GM12878 (cell line): ENCODE measurements at regions not wholly inside any gene's neighbourhood (a gene's known extent, or its start where the extent isn't known, plus 50 kb on each side); places are given as distances from the start of the nearest gene placed in this dataset.

Source experiments
- ATAC-seq: fragments of 200-7000 bp; cut with Tn5 transposase; 3 replicates; pipeline ENCODE4 v1.9.1; 2020; ENCODE audit warnings: mild to moderate bottlenecking, moderate library complexity
- BruUV-seq: library from RNA; stranded (reverse); fragments of 400-500 nt; replicated peaks from 2 replicates; lab custom pipeline; 2021; lab: Mats Ljungman, UMichigan
- CTCF ChIA-PET: fragments of 300-600 bp; sonication (Branson Sonifier 250); formaldehyde crosslinking; extraction: SDS; loops from one replicate; lab custom pipeline; 2021; ENCODE audit warnings: inconsistent platforms; lab: Yijun Ruan, JAX
- POLR2A ChIA-PET: fragments of 350-600 bp; formaldehyde crosslinking; extraction: SDS; loops from one replicate; lab custom pipeline; 2021; ENCODE audit warnings: inconsistent platforms; lab: Charles Lee
- RAD21 ChIA-PET: fragments of 300-600 bp; sonication (Branson Sonifier 250); formaldehyde crosslinking; loops from one replicate; lab custom pipeline; 2023; ENCODE audit warnings: antibody characterized with exemption; ENCODE audit not compliant: unreplicated experiment; lab: Charles Lee
- SMC1A ChIA-PET: fragments of 300-600 bp; sonication (Branson Sonifier 250); formaldehyde crosslinking; loops from one replicate; lab custom pipeline; 2023; ENCODE audit not compliant: unreplicated experiment, uncharacterized antibody; lab: Charles Lee
- DNase-seq: peaks from one replicate; pipeline ENCODE4 v3.0.0-alpha.2; 2011; ENCODE audit warnings: low read depth, low spot score
- FAIRE-seq: peaks from 3 replicates; lab custom pipeline; 2011; peaks lifted over from hg19 to GRCh38; lab: Jason Lieb, UNC
- H2AFZ ChIP-seq: 2 replicates; pipeline ENCODE4 v1.6.0; 2011; ENCODE audit warnings: low read depth, low read length, control low read depth; ENCODE audit not compliant: control insufficient read depth
- H3K27ac ChIP-seq: 2 replicates; pipeline ENCODE4 v1.5.1; 2011; ENCODE audit warnings: control low read depth; ENCODE audit not compliant: control insufficient read depth, insufficient read depth
- H3K27me3 ChIP-seq, 2 experiments: replicated peaks in 1 of 2; 2 replicates each; pipeline versions ENCODE4 v1.6.0 to v1.6.1; 2011; ENCODE audit warnings: low read length in 1 of 2; ENCODE audit not compliant: control insufficient read depth in 2 of 2, insufficient read depth in 2 of 2
- H3K36me3 ChIP-seq, 2 experiments: 2 replicates each; pipeline ENCODE4 v1.5.1; 2011; ENCODE audit warnings: low read length in 1 of 2; ENCODE audit not compliant: control insufficient read depth in 2 of 2, insufficient read depth in 2 of 2
- H3K4me1 ChIP-seq: 2 replicates; pipeline ENCODE4 v1.6.1; 2011; ENCODE audit warnings: mild to moderate bottlenecking, low read length, moderate library complexity, mixed read lengths; ENCODE audit not compliant: control insufficient read depth, insufficient read depth
- H3K4me2 ChIP-seq: 2 replicates; pipeline ENCODE4 v1.6.0; 2011; ENCODE audit warnings: control low read depth; ENCODE audit not compliant: control insufficient read depth, insufficient read depth
- H3K4me3 ChIP-seq: fragments of 200-600 bp; sonication (generic); 2 replicates; pipeline ENCODE4 v1.5.1; 2016
- H3K79me2 ChIP-seq: 2 replicates; pipeline ENCODE4 v1.6.0; 2011; ENCODE audit warnings: low read length; ENCODE audit not compliant: control insufficient read depth, insufficient read depth
- H3K9ac ChIP-seq: 2 replicates; pipeline ENCODE4 v1.8.0; 2011; ENCODE audit warnings: low read length, control low read depth, mixed read lengths; ENCODE audit not compliant: control insufficient read depth, insufficient read depth
- H3K9me3 ChIP-seq: replicated peaks from 3 replicates; pipeline ENCODE4 v1.5.1; 2011; ENCODE audit warnings: mild to moderate bottlenecking, low read length; ENCODE audit not compliant: control insufficient read depth, insufficient read depth
- H4K20me1 ChIP-seq: 2 replicates; pipeline ENCODE4 v1.6.0; 2011; ENCODE audit not compliant: control insufficient read depth, insufficient read depth
- FOS ChIP-seq: IDR thresholded peaks from 3 replicates; pipeline ENCODE4 v1.6.1; 2011; ENCODE audit warnings: borderline replicate concordance; ENCODE audit not compliant: insufficient read length; ENCODE audit errors: extremely low read depth
- HCFC1 ChIP-seq: fragments of 150-350 bp; IDR thresholded peaks from 2 replicates; pipeline ENCODE4 v1.6.1; 2014; ENCODE audit warnings: low read length
- IRF4 ChIP-seq: IDR thresholded peaks from 2 replicates; pipeline ENCODE4 v1.6.1; 2011; ENCODE audit warnings: low read depth, low read length
- POLR2AphosphoS2 ChIP-seq: IDR thresholded peaks from 2 replicates; pipeline ENCODE4 v1.6.1; 2011; ENCODE audit warnings: low read depth, mild to moderate bottlenecking, low read length, improper control_type of control experiment, moderate library complexity
- RCOR1 ChIP-seq: conservative IDR thresholded peaks from 2 replicates; pipeline ENCODE4 v1.6.1; 2012; ENCODE audit warnings: low read depth, low read length, improper control_type of control experiment
- RELA ChIP-seq: fragments of 450-650 bp; IDR thresholded peaks from 2 replicates; pipeline ENCODE4 v1.8.0; 2014; ENCODE audit warnings: borderline replicate concordance; ENCODE audit not compliant: partially characterized antibody
- TBL1XR1 ChIP-seq: IDR thresholded peaks from 2 replicates; pipeline ENCODE4 v1.6.1; 2012; ENCODE audit warnings: low read depth, low read length, improper control_type of control experiment
- WGBS: methylation state at CpG from one replicate; pipeline ENCODE4 v1.1.6; 2016; ENCODE audit warnings: low lambda C conversion rate; ENCODE audit not compliant: insufficient replicate concordance, insufficient coverage; ENCODE audit errors: missing lambda C conversion rate; 5-methylcytosine and 5-hydroxymethylcytosine counted together
- in situ Hi-C: fragments of 300-500 bp; cut with MboI; formaldehyde crosslinking; loops from 9 replicates; pipeline ENCODE4 v1.14.3; 2018; ENCODE audit warnings: mixed read lengths
- intact Hi-C: fragments of 100-400 bp; cut with micrococcal nuclease; formaldehyde crosslinking; loops from one replicate; pipeline ENCODE4 v1.14.2; 2022; ENCODE audit not compliant: unreplicated experiment
- TF ChIP-seq, protein P1 (sequence below): fragments of 450-650 bp; IDR thresholded peaks from 2 replicates; pipeline ENCODE4 v1.6.1; 2017; ENCODE audit warnings: mild to moderate bottlenecking, moderate library complexity

DNA sequence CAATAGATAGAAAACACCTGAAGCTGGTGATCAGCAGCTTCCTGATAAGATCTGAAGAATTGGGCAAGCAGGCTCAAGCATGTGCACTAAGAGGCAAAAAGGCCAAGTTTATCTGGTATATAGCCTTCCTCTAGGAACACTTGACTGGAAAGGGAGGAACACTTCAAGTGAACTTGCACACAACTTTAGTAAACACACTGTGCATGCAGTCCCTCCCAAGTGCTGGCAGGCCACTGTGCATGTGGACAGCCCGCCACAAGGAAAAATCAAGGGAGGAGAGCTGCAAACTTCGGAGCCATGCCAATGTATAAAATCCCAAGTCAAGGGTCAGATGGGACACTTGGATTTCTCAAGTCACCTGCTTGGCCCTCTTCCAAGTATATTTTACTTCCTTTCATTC lies 645.8 kb upstream of the NDST4 start:
- WGBS: 0% methylated on average over 2 of the region's 2 CpGs
- Histone ChIP-seq H3K79me2 (no peaks in the 10 kb centered on the region), H3K4me2 (no peak overlapping the region), H3K4me3 (no peak overlapping the region), H2AFZ (no peak overlapping the region), H3K27me3 (no peaks in the 10 kb centered on the region), H3K9me3 (no peaks in the 10 kb centered on the region; the same call in 2 of the 3 replicates), H4K20me1 (no peaks in the 10 kb centered on the region), H3K4me1 (no peaks in the 10 kb centered on the region), H3K36me3 (no peaks in the 10 kb centered on the region), H3K27ac (no peak overlapping the region), H3K9ac (no peak overlapping the region)
- ATAC-seq (no peak), DNase-seq (no peak), FAIRE-seq (no peak)
- ChIA-PET CTCF (no interaction called here), SMC1A (interaction anchor here (0.7 kb wide), 1 partner anchor 21 kb away, joined by 3 read pairs; no protein-coding TSS in a partner anchor), RAD21 (interaction anchor here (0.7 kb wide), 1 partner anchor 17 kb away, joined by 3 read pairs; no protein-coding TSS in a partner anchor), POLR2A (no interaction called here)
- in situ Hi-C loops: no loop called here
- BruUV-seq: no TSS peak
- intact Hi-C loops: no loop called here
- TF ChIP-seq HCFC1 (no peak), FOS (no peak), IRF4 (no peak), RELA (no peak), RCOR1 (no peak), POLR2AphosphoS2 (no peak), TBL1XR1 (no peak)
- TF ChIP-seq, protein P1, sequence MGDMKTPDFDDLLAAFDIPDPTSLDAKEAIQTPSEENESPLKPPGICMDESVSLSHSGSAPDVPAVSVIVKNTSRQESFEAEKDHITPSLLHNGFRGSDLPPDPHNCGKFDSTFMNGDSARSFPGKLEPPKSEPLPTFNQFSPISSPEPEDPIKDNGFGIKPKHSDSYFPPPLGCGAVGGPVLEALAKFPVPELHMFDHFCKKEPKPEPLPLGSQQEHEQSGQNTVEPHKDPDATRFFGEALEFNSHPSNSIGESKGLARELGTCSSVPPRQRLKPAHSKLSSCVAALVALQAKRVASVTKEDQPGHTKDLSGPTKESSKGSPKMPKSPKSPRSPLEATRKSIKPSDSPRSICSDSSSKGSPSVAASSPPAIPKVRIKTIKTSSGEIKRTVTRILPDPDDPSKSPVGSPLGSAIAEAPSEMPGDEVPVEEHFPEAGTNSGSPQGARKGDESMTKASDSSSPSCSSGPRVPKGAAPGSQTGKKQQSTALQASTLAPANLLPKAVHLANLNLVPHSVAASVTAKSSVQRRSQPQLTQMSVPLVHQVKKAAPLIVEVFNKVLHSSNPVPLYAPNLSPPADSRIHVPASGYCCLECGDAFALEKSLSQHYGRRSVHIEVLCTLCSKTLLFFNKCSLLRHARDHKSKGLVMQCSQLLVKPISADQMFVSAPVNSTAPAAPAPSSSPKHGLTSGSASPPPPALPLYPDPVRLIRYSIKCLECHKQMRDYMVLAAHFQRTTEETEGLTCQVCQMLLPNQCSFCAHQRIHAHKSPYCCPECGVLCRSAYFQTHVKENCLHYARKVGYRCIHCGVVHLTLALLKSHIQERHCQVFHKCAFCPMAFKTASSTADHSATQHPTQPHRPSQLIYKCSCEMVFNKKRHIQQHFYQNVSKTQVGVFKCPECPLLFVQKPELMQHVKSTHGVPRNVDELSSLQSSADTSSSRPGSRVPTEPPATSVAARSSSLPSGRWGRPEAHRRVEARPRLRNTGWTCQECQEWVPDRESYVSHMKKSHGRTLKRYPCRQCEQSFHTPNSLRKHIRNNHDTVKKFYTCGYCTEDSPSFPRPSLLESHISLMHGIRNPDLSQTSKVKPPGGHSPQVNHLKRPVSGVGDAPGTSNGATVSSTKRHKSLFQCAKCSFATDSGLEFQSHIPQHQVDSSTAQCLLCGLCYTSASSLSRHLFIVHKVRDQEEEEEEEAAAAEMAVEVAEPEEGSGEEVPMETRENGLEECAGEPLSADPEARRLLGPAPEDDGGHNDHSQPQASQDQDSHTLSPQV: no peak
